HG02885 (cell line): ENCODE measurements at regions not wholly inside any gene's neighbourhood (a gene's known extent, or its start where the extent isn't known, plus 50 kb on each side); places are given as distances from the start of the nearest gene placed in this dataset.

Experiments
- ATAC-seq: cut with Tn5 transposase; IDR thresholded peaks from one replicate; pipeline ENCODE4 v1.9.1; 2021; ENCODE audit warnings: mild to moderate bottlenecking; ENCODE audit not compliant: unreplicated experiment, poor library complexity

DNA sequence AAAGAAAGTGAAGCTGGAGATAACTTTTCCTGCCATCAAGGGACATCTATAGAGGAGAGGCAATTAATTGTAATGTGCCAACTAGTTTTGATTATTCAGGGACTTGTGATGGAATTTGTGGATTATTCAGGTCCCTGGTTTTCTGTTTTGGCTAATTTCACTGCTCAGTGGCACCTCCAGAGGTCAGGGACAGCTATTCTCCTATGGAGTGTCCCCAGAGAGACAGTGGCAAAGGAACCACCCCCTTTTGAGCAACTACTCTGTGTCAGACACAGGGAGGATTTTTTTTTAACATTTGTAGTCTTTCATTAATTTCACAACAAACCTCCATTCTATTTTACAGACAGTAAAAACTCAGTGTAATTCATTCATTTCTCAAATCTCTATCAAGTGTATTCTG lies 206.0 kb upstream of the SPRED2 start:
- ATAC-seq: no peak

DNA sequence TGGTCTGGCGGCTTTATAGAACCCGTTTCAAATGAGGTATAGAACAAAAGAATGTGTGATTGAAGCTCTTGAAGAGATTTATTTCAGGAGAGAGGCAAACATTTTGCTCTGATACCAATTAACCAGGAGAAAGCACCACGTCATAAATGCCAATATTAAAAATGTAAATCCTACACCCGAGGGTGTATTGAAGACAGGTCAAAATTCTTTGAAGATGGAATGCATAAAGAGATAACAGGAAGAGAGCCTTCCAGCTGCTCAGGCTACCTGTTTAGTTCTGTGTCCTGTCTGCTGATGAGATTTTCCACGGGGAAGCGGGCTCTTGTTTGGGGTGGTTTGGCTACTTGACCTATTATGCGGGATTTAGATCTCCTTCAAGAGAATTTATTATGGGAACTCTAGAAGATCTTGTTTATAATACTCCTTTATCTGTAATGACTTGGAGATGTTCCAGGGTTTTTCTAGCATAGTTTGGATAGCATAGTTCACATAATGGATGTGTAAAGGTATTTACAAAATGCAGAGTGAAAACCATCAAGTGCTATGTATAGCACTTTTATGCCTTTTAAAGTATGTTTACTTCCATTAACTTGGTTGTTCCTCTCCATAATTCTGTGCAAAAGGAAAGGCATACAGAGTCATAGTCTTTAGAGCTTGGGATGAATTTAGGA lies 204.5 kb upstream of the SPRED2 start:
- no peak for ATAC-seq

DNA sequence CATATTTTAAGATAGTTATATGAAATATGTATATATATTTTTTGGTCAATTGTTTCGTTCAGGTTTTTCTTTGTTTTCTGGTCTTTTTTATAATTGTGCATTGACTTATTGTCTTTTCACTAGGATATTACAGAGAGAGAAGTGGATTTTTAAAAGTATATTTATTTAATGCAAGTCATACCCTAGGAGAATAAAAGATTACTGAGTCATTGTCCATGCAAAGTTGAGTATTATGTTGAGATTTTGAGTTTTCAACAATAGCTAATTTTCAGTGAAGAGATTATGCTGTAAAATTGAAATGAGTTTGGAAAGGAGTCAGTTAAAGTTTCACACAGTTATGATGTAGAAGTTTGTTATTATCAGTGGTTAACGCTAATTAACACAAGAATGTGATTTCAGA lies 203.6 kb upstream of the SPRED2 start:
- no peak for ATAC-seq

- ATAC-seq: no peak
Measured at GRCh38 chr2:65634304-65634703, 201.9 kb upstream of the SPRED2 start.

DNA sequence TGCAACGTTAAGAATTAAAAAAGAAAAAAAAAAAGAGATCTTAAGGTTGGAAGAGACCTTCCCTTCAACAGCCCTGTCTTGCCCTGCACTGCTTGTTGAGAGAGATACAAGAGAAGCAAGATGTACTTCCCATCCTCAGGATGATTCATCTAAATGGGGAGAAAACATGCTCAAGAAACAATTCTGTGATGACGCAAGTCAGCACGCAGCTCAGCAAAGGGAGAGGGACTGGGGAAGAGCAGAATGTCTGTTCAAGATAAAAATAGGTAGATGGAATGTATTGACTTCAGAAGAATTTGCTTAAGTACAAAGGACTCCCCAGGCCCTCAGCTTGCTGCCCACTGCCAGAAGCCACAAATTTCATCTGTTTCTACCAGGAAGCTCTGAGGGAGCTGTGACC lies 198.2 kb upstream of the SPRED2 start:
- no peak for ATAC-seq

- ATAC-seq: no peak
Measured at GRCh38 chr2:65628156-65628555, 195.8 kb upstream of the SPRED2 start.

DNA sequence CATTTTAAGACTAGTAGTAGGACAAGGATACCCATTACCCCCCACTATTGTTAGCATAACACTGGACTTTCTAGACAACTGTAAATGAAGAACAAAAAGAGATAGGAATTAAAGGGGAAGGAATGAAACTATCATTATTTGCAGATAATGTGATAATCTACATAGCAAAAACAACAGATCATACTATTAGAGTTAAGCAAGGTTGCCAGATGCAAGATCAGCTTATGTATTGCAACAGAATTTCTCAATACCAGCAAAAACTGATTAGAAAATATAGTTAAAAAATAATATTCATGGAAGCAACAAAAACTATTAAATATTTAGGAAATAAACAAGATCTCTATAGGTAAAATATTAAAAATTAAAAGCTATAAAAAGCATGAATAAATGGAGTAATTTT lies 194.4 kb upstream of the SPRED2 start:
- no peak for ATAC-seq

DNA sequence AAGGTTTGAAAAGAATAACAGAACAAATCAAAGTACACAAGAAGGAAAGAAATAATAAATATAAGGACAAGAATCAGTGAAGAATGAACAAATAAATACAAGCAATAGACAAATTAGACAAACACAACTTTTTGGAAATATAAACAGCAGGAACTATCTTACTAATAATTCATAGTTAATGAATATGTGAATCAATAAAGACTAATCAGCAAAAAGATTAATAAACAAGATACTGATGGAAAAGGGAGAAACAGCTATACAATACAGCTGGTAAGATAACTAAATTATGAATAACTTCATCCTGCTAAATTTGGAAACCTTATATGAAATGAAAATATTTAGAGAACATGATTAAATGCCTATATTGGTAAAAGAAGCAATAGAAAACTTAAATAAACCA lies 193.6 kb upstream of the SPRED2 start:
- ATAC-seq: no peak

DNA sequence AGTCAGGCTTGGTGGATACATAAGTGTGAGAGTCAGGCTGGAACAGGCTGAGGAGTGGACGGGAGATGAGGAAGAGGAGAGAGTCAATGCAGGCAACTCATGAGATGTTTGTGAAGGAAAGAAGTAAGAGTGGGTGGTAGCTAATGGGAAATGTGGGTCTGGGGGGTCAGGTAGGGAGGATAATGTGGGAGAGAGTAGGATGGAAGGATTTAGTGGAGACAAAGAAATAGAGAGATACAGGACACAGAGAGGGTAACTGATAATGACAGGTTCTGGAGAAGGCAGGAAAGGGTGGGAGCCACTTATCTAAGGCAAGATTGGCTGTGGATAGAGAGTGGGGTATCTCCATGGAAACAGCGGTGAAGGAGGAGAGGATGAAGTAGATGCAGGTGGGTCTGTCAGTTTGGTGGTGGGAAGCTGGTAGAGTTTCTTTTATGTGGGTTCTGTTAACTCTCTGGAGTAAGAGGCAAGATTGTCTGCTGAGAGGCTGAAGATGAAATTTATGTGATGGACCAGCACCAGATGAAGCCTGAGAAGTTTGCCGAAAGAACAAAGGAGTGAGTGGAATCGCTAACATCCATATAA lies 190.6 kb upstream of the SPRED2 start:
- ATAC-seq: no peak

- no peak for ATAC-seq
Measured at GRCh38 chr2:65622499-65622898, 190.1 kb upstream of the SPRED2 start.

DNA sequence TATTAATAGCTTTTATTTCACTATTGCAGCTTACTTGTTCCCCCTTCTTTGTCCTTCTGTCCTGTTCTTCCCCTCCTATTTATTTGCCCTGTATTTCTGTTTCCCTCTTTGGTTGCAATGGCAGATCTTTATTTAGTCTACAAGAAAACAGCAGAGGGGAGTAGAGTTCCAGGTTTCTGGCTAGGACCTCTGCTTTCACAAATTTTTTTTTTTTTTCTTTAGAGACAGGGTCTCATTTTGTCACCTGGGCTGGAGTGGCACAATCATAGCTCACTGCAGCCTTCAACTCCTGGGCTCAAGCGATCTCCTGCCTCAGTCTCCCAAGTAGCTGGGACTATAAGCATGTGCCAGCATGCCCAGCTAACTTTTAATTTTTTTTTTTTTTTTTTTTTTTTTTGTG lies 188.1 kb upstream of the SPRED2 start:
- no peak for ATAC-seq

- no peak for ATAC-seq
Measured at GRCh38 chr2:65620026-65620425, 187.6 kb upstream of the SPRED2 start.

- no peak for ATAC-seq
Measured at GRCh38 chr2:65615602-65616001, 183.2 kb upstream of the SPRED2 start.

- no peak for ATAC-seq
Measured at GRCh38 chr2:65613968-65614555, 181.7 kb upstream of the SPRED2 start.

- no peak for ATAC-seq
Measured at GRCh38 chr2:65611488-65611887, 179.1 kb upstream of the SPRED2 start.

GRCh38 chr2:65608916-65609315 lies 176.5 kb upstream of the SPRED2 start:
- ATAC-seq: no peak

DNA sequence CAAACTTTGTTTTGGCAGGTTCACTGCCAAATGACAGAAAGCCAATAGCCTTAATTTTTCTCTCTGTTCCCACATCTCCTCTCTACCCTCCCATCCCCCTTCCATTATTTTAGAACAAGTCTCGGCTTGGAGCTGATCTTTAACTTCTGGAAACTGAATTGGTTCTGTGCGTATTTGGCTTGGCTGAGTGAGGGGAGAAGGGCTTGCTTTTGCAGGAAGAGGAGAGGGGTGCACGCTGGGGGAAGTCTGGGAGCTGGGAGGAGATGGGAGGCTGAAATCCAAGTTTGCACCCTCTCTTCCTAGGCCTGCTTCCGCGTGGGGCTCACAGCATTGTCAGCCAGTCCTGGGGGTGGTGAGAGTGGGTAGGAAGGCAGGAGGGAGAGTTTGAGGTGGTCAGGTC lies 176.1 kb upstream of the SPRED2 start:
- no peak for ATAC-seq

DNA sequence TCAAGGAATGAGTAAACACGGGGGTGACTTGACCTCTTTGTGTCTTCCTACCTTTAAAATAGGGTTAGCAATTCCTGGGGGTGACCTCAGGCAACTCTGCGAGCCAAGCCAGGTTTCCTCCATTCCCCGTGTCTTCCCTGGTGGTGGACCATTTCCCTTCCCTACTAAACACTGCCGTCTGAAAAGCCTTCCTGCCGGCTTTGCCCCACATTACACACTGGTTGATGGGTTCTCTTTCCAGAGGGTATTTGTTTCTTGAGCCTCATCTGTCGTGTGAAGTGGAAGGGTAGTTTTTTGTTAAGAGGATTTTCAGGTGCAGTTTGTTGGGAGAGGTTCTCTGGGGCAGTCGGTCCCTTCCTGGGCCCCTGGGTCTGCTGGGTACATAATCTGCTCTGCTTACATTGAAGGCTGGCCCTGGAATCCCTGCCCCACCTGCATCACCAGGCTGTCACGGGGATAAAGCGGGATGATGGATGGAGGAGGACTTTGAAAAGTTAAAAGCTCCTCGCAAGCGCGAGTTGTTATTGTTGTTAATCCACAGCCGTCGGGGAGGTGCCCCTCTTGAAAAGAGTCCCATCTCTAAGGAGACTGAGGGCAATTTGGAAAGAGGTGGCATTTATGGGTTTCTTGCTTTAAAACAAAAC lies 175.4 kb upstream of the SPRED2 start:
- no peak for ATAC-seq

- ATAC-seq: no peak
Measured at GRCh38 chr2:65605743-65606058, 173.3 kb upstream of the SPRED2 start.

DNA sequence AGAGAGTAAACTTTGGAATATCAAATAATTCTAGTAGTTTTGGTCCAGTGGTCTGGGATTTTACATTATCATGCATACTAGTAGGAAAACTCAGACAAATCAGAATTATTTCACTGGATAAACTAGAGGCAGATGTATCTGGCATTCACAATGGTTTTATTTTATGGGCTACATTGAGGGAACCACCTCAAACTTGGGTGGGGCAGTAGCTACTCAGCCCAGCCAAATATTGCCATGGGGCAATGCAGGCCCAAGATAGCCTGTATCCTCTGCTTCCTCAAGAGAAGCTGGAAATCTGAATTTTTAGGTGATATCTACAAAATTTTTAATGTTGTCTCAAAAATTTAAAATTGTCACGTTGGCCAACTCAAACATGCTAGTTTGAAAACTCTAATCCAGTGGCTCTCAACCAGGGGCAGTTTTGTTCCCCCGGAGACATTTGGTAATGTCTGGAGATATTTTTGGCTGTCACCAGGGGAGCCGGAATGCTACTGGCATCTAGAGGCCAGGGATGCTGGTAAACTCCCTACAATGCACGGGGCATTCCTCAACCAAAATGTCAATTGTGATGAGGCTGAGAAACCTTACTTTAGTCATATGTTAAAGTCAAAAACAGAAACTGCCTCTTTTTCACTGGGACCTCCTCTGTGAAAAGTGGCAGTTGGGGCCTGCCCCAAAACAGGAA lies 172.8 kb upstream of the SPRED2 start:
- no peak for ATAC-seq

DNA sequence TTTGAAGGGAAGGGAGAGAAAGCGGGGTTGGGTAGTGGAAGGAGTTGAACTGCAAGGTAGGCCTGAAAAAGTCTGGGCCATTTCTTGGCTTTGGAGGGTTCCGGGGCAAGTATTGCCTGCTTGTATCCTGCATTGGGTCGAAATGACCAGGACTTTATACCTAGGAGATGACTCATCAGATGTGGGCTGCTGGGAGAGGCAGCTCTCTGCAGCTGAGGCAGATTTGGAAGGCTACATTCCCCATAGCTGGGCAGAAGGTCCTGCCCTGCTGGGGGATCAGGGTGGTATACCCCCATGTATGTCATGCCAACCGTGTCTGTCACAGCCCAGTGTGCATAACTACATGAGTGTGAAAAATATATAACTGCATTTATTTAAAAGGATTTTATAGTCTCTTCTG lies 171.8 kb upstream of the SPRED2 start:
- ATAC-seq: no peak
